ENCODE measurements at regions not wholly inside any gene's neighbourhood (a gene's known extent, or its start where the extent isn't known, plus 50 kb on each side); places are given as distances from the start of the nearest gene placed in this dataset.

- H3K9me3 Mint-ChIP-seq (ENCODE audit: unreplicated experiment), result no peaks in the 10 kb centered on the region
- H3K79me2 ChIP-seq (ENCODE audit: insufficient read depth, low read length), result no peaks in the 10 kb centered on the region
- H3K4me3 Mint-ChIP-seq (ENCODE audit: unreplicated experiment), result no peak overlapping the region
- H3K4me3 ChIP-seq (ENCODE audit: insufficient read depth, low read depth, low read length), result no peak overlapping the region
- H3K4me1 ChIP-seq (ENCODE audit: insufficient read depth, low read length), result no peaks in the 10 kb centered on the region
- H3K27ac Mint-ChIP-seq (ENCODE audit: unreplicated experiment), result no peak overlapping the region
- no peaks in the 10 kb centered on the region for H3K4me1 Mint-ChIP-seq (ENCODE audit: low read depth, unreplicated experiment)
- H3K36me3 Mint-ChIP-seq (ENCODE audit: low read depth, unreplicated experiment), result no peaks in the 10 kb centered on the region
- no peak for DNase-seq (ENCODE audit: low read depth)
- H3K4me2 ChIP-seq (ENCODE audit: low read length), result no peak overlapping the region
- no peaks in the 10 kb centered on the region for H3K27me3 Mint-ChIP-seq (ENCODE audit: low read depth, unreplicated experiment)
- no peaks in the 10 kb centered on the region for H3K27me3 ChIP-seq (ENCODE audit: insufficient read depth, low read length)
- no peaks in the 10 kb centered on the region for H3K36me3 ChIP-seq (ENCODE audit: insufficient read depth, low read length)
- no peak overlapping the region for H2AFZ ChIP-seq (ENCODE audit: low read depth, low read length)
- no peak for FAIRE-seq
- H3K9me3 ChIP-seq (ENCODE audit: insufficient read depth, low read depth, low read length), result no peaks in the 10 kb centered on the region
- H4K20me1 ChIP-seq (ENCODE audit: insufficient read depth, low read length), result no peaks in the 10 kb centered on the region
- TF ChIP-seq EZH2 (IDR thresholded peaks at IDR 0.05; ENCODE audit: insufficient read depth, low read length) (no peak), CTCF (IDR thresholded peaks at IDR 0.05; ENCODE audit: insufficient read depth, low read depth, low read length) (no peak)
- H3K9ac ChIP-seq (ENCODE audit: low read length), result no peak overlapping the region
- H3K27ac ChIP-seq (ENCODE audit: low read depth, low read length), result no peak overlapping the region
Measured at GRCh38 chr16:76964464-76965154, 226.4 kb upstream of the MON1B start.

- no peak for FAIRE-seq
- no peaks in the 10 kb centered on the region for H3K9me3 ChIP-seq (ENCODE audit: insufficient read depth, low read depth, low read length)
Measured at GRCh38 chr16:76970087-76970744, 220.8 kb upstream of the MON1B start.

More at GRCh38 chr16:76970087-76970744, 220.8 kb upstream of the MON1B start:
- Histone ChIP-seq H3K4me1 (ENCODE audit: insufficient read depth, low read length) (no peaks in the 10 kb centered on the region), H3K4me3 (ENCODE audit: insufficient read depth, low read depth, low read length) (no peak overlapping the region), H3K4me2 (ENCODE audit: low read length) (no peak overlapping the region), H3K27ac (ENCODE audit: low read depth, low read length) (no peak overlapping the region), H2AFZ (ENCODE audit: low read depth, low read length) (no peak overlapping the region), H4K20me1 (ENCODE audit: insufficient read depth, low read length) (no peaks in the 10 kb centered on the region), H3K27me3 (ENCODE audit: insufficient read depth, low read length) (no peaks in the 10 kb centered on the region), H3K9ac (ENCODE audit: low read length) (no peak overlapping the region), H3K79me2 (ENCODE audit: insufficient read depth, low read length) (no peaks in the 10 kb centered on the region), H3K36me3 (ENCODE audit: insufficient read depth, low read length) (no peaks in the 10 kb centered on the region)
- TF ChIP-seq EZH2 (IDR thresholded peaks at IDR 0.05; ENCODE audit: insufficient read depth, low read length) (no peak), CTCF (IDR thresholded peaks at IDR 0.05; ENCODE audit: insufficient read depth, low read depth, low read length) (no peak)
- Mint-ChIP-seq H3K27ac (ENCODE audit: unreplicated experiment) (no peak overlapping the region), H3K4me3 (ENCODE audit: unreplicated experiment) (no peak overlapping the region), H3K9me3 (ENCODE audit: unreplicated experiment) (no peaks in the 10 kb centered on the region), H3K4me1 (ENCODE audit: low read depth, unreplicated experiment) (no peaks in the 10 kb centered on the region), H3K36me3 (ENCODE audit: low read depth, unreplicated experiment) (no peaks in the 10 kb centered on the region), H3K27me3 (ENCODE audit: low read depth, unreplicated experiment) (no peaks in the 10 kb centered on the region)
- DNase-seq (ENCODE audit: low read depth), result no peak

Measured in astrocyte (in vitro differentiated cells and primary cell).